HPDE6-E6E7 (cell line): ENCODE measurements at regions not wholly inside any gene's neighbourhood (a gene's known extent, or its start where the extent isn't known, plus 50 kb on each side); places are given as distances from the start of the nearest gene placed in this dataset.
"Not testable (repeated sequence)": the region's sequence is repeated elsewhere in the genome, so short reads cannot be mapped to it uniquely, and the experiment has no call there.

Source experiments
- DNase-seq: peaks from one replicate; pipeline ENCODE4 v3.0.0; 2011; ENCODE audit warnings: missing footprints; ENCODE audit errors: extremely low spot score

DNA sequence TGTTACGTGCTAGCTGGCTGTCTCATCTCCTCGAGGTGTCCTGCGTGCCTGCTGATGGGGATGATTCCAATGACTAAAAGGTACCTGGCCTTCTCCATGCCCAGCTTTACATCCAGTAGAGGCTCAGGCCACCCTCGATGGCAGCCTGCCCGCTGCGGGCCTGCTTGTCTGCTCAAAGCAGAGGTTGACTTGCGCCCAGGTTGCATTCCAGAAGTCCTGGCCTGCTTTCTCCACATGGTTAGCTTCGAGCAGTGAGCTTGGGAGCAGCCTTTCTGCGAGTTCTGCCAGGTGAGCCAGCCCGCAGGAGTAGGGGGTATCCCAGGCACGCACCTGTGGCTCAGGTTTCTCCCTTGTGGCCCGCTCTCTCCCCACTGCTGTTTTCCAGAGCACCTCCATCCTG, 175.0 kb upstream of the PLGLB2 start:
- not testable (repeated sequence) for DNase-seq

DNA sequence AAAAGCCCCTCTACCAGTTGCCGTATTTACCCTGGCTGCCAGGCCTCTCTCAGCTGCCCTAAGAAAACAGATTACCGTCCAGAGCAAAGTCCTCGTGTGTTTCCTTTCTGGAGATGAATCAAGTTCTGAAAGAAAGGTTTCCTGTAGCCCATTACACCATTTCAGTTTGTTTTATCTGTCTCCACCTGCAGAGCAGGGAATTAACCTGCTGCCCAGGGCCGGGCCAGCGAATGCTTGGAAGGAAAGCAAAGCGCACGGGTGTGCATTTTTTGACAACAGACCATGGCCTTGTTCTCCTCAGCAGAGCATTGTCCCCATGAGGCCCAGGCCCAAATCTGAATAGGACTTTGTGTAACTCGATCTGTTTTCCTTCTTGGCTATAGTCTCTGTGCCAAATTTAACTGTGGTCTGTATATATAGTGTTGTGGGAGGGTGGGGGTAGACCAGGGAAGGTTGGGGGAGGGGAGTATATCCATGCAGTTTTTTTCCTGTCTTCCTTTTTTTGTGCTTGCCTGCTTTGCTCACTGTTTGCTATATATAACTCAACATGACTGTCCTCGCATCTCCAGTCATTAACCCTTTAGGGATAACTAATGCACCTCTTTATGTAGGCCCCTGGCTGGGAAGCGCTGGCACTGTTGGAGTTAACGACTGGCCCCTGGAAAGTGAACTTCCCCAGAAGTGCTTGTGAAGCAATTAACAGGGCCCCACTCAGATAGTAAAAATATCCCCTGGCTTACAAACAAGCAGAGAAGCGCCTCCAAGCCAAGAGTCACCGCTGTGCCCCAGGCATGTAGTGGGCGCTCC, 174.3 kb upstream of the PLGLB2 start:
- not testable (repeated sequence) for DNase-seq

DNA sequence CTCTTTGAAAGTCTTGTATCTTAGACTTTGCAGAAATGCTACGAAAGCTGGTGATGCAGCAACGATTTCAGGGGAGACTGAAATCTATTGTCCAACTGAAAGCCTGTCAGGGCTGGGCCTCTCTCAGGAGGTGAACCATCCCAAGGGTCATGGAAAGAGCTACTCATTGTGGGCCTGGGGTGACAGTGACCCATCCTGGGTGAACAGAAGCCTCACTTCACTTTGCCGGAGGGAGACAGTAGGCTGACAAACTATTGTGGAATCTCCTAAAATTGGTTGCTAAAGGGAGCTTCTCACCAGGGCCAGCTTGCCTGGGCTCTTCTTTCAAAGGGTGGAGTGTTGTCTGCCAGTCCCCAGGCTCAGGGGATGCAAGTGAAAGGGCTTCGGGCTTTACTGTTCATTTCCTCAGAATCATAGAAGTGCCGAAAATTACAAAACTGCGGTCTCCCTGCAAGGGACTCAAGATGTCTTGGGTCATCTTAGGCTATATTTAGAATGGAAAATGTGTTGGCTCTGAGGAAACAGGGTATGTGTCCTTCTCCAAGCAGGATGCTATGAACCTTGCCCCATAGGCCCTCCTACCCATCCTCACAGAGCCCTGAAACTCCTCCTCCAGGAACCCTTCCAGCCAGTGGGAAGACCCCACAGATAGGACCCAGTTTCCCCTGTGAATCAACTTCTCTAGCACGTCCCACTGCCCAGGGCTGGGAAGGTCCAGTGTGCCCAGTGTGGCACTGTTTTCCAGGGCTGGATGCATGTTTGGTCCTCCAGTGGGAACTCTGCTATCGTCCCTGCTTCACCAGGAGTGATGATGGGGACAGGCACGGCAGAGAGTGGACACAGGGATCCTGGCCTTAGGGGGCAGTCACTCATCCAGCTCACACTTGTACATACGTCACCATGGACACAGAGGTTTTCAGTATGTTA, 173.4 kb upstream of the PLGLB2 start:
- not testable (repeated sequence) for DNase-seq

DNA sequence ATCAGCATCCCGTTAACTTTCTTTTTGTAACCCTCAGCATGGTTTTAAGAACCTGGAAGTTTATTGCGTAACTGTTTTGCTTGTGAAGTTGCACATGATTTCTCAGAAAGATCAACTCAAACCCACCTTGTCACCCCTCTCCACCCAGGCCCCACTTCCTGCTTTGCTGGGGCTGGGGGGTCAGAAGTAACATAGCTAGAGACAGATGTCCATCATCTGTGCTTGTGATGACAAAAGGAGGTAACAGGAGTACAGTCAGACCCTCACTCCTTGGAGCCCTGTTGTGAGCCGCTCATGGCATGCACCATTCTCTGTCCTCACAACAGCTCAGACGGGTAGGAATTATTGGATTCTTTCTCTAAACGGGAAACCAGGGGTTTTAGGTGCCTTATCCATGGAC, 172.7 kb upstream of the PLGLB2 start:
- DNase-seq, result not testable (repeated sequence)

DNA sequence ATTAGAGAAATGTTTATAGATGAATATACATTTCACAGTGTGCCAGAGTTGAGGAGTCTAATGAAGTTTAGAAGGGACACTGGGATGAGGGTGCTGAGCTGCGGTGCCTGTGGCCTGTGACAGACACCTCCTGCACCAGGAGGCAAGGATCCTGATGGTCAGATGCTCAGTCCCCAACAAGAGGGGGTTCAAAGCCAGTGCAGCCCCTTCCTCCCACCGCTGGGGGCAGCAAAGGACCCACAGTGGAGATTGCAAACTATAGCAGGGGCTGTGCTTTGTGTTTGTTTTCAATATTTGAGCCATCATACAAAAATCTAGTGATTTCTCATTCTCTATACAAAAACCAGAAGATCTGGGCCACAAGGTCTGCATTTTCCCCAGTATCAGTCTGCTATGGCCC, 170.5 kb upstream of the PLGLB2 start:
- not testable (repeated sequence) for DNase-seq

DNA sequence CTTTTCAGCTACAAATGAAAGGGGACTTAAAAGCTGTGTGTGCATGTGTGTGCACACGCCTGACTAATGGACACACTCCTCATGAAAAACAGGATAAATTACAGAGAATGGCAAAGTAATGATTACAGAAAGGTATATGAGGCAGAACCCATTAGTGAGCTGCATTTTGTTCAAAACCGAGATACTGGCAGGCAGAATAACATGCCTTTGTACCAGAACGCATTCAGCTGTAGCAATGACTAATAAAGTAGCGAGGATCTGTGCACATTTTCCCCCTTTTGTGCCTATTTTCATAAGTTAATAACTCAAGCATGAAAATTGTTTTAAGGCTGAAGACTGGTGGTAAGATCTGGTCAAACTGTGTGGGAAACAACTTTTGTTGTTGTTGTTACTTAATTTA, 165.7 kb upstream of the PLGLB2 start:
- not testable (repeated sequence) for DNase-seq

DNA sequence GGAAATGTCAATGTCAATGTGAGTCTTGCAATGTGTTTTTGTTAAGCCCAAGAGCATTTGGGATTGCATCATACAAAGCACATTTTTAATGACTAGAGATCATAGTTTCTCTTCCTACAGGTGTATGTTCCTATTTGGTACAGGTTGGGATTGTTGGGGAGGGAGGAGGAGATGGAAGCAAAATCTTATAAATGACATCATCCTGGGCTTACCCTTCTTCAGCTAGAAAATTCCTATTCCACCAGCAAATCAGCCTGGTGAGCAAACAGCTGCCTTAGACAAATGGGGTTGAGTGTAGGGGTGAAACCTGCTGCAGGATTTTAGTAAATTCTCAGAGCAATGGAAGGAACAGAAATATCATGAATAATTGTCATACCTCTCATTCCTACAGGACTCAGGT, 165.3 kb upstream of the PLGLB2 start:
- DNase-seq, result not testable (repeated sequence)

DNA sequence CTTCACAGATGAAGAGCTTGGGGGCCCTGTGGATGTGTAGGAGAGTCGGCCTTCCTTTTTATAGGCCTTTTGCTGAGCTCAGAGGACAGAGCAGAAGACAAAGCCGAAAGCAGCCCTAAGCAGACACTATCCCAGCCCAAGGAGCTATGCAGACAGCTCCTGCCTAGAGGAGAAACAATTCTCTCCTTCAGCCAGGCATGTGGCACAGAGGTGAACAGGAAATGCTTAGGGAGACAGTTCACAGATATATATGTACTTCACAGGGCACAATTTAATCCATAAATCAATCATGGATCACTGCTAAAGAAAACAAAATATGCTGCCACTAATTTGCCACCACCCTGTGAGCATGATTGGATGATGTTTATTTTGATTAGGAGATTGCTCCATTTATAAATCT, 164.5 kb upstream of the PLGLB2 start:
- DNase-seq, result not testable (repeated sequence)

DNA sequence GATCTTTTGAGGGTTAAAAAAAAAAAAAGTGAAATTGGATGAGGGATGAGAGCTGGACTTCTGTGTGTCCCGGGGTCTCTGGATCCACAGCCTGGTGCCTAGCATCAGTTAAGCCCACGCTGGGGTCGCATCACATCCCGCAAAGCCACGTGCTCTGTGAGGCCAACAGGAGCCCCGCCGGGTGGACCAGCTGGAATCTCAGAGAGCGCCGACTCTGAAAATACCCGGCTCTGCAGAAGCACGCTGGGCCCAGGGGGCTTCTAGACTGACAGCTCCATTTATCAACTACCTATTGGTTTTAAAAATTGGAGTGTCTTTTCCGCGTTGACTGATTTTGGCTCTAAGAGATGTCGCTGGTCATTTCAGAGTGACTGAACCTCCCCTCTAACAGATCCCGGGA, 164.1 kb upstream of the PLGLB2 start:
- DNase-seq, result not testable (repeated sequence)

DNA sequence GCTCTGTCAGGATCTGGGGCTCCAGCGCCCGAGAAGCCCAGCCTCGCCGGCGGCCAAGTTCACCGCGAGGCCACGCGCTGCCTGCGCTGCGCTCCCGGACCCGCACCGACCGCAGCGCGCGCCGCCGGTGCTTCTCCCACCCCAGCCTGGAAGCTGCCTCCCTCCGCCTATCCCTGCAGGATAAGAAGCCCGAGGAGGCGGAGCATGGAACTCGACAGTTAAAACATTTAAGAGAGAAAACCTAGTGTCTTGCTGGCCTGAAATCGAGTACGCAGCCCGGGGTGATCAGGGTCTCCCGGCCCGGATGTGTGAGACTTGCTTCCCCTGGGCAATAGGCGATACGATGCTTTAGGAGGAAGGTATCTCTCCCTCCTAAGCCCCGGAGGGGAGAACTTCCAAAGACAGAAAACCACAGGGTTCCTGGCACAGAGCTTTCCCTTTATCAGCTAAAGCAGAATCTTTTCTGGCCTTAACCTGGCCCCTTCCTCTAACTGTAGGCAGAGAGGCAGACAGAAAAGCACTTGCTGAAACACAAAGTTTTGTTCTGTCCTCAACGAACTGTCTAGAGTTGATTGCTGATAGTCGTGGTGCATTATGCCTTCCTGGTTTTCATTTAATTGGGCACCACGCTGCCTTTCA, 163.5 kb upstream of the PLGLB2 start:
- not testable (repeated sequence) for DNase-seq

DNA sequence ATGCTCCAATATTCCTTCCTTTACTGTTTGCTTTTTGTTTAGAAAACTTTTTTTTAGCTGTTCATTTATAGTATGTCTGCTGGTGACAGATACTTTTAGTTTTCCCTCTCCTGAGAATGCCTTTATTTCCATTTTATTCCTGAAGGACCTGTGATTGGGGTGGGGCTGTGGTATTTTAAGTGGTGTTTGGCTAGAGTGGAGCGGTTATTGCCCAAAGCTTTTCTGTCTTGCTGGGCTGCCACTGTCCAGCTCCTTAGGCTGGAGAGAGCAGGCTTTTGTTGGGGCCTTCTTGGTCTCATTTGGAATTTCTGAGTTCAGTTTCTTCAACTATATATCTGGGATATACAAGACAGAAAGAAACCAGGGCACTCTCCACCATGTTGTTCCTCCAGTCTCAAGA, 160.0 kb upstream of the PLGLB2 start:
- not testable (repeated sequence) for DNase-seq

DNA sequence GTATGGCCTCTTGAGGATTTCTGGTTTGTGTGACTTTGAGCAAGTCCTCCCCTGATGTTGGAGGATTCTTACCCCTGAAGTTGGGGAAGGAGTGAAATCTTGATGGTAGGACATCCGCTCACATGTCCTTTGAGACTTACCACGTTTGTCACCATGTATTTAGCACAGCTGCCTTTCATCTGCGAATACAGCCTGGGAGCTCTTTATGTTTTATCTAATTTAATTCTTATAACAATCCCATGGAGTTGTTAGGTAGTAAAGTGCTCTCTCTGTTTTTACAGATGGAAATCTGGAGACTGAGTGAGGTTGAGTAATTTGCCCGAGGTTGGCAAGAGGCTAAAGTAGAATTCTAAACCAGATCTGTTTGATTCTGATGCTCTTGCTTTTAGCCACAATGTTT, 154.9 kb upstream of the PLGLB2 start:
- DNase-seq, result not testable (repeated sequence)

DNA sequence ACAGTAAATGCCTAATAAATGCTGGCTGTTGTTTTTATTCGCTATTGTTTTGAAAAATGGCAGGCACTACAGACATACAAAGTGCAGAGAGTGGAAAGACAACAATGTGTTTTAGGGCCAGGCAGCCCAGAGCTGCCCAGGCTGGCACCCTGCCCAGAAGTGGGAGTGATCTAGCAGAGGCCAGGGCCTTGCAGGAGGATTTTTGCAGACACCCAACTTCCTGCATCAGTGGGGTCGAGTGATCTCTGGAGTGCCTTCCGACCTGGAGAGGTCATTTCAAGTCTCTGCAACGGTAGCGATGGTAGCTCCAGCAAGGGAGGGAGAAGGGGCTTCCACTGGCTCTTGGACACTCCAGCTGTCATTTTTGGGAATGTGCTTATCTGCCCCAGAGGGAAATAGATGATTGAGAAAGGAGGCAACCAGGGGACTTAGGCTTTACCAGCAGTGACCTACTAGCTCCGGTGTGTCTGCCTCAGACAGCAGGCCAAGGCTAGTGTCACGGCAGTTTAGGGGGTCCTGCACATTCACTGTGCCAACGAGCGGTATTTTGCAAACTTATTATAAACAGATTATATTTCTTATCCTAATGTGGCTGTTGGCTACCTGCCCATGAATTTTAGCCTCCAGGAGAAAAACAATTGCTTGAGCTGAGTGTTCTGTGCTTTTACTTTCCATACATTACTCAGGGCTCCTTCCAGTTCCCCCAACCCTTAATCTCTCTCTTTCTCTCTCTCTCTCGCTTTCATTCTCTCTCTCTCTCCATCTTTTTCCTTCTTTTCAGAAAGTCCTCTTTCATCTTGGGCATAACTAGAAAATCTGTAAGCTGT, 153.9 kb upstream of the PLGLB2 start:
- DNase-seq, result not testable (repeated sequence)

DNA sequence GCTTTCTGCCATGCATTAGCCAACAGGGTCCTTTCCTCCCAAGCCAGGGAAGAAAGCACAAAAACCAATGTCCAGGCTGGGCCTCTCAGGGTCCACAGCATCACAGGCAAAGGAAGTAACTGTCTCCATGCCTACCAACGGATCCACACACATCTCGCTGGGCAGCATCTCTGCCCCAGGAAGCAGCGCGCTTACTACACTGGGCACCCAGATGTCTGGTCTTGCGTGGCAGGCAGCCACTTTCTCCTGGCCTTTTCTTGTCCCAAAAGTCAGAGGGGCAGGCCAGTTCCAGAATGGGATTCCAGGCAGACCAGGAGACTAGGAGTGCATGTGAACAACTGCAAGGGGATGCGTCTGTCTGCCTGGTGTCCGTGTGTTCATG, 153.3 kb upstream of the PLGLB2 start:
- not testable (repeated sequence) for DNase-seq

DNA sequence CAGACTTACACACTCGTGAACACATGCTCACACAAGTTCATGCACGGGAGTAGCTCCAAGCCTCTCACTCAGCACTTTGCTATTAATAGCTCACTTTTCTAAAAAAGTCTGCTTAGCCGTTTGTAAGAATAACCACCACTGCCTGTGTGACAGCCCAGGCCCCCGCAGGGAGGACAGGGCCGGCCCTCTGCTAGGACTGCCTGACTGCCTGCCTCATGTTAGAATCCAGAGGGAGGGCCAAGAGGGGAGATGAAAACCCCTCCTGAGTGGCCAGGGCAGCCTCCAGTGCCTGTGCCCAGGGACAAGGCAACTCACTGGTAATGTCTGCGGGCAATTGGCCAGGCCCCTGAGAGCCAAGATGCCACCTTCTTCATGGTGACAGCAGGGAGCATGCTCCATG, 152.9 kb upstream of the PLGLB2 start:
- not testable (repeated sequence) for DNase-seq

DNA sequence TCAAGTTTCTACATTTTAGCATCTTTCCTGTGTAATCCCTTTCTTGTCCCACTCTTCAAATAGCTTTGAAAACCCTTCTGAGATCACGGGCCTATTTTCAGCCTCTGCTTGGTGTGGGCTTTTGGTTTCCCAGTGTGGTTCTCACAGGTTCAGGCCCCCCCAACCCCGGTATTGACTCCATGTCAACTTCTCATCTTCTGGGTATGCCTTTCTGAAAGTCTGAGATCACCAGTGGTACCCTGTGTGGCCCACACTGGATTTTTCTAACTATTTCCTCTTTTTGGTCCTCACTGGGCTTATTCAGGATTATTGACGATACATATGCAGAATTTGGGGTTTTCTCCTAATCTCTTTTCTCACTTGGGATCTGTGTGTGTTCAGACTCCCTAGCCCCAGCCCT, 146.9 kb upstream of the PLGLB2 start:
- DNase-seq, result not testable (repeated sequence)

DNA sequence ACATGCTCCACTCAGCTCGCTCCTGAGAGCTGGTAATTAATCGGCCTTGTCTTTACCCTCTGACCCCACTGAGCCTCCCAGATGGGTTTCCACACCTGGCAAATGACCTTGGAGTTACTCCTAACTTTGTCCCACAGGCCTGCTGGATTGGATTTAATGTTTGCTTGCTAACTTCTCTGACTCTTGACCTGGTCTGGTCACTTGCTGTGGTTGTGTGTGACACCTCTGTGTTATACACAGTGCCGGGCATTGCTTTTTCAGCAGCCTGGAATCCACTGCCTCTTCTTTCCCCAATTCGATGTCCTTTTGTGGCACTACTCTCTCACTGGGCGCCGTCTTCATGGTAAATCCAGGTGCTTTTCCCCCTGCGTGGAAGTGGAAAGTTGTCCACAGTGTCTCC, 145.8 kb upstream of the PLGLB2 start:
- not testable (repeated sequence) for DNase-seq

DNA sequence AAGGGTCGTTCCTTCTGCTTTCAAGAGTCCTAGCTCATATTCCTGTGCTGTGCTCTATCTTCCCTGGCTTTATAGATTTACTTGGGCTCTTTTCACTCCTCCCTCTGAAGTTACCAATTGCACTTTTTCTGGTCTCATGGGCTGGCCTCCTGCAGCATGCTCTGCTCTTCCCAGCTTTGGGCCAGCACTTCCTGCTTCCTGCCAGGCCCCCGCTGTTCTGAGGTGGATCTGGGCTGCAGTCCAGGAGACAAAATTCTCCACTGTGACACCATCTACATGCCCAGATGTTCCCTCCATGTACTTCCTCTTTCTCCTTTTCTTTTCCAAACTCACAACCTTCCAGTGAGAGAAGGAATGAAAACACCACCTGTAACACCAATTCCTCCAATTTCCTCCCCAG, 145.2 kb upstream of the PLGLB2 start:
- not testable (repeated sequence) for DNase-seq

DNA sequence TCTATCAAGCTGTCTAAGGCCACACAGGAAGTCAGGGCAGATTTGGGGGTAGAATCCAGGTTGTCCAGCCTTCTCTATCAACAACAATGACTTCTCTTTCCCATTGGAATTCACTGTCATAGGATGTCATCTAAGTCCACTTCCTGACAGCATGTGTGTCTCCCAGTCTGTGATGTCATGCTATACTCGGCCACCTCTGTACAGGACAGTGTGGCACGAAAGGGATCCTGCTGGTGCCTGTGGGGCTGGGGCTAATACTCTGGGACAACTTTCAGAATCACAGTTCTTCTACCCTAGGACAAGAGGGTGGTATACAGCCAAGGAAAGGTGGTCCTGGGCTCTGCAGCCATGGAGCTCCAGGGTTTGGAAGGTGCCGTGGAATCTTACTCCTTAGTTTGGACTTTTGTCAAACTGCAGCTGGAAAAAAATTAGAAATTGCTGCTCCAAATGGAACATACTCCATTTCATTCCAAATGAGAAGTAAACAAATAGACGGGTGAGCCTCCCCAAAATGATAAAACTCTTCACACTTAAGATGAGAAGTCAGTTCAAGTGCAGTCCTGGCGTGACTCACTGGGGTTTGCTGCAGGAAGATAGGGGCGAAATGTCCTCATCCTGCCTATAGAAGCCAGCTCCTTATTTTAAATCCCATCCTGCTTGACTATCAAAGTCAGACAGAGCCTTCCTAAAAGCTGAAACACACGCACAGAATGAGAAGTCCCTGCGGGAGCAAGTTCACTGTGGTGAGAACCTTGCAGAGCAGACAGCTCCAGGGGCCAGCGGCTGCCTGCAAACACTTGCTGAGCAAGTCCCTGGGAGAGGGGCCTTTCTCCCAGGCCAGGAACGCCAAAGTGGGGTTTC, 144.2 kb upstream of the PLGLB2 start:
- DNase-seq, result not testable (repeated sequence)

DNA sequence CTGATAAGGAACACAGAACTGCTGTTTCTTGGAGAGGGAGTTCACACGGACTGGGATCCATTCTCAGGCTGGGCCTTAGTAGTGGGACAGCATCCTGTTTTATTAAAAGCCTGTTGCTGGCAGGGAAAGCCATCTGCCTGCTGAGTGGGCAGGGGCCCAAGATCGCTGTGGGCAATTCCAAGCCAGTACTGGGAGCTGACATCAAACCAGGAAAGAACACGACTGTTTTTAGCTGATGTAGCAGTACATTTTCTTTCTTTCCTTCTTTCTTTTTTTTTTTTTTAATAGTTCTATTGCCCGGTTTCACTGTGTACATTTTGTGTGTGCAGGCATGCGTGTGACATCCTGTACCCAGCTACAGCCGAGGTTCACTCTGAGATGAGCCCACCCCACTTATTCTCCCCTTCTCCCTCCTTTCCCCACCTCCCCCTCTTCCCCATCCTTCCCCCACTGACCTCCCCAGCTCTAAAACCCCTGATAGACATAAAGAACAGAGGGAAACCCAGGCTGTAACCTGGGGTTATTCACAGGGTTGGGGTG, 143.5 kb upstream of the PLGLB2 start:
- DNase-seq, result not testable (repeated sequence)
